CD4-positive, alpha-beta T cell treated with Interleukin-4 for 1 hour (primary cell): ENCODE measurements at regions not wholly inside any gene's neighbourhood (a gene's known extent, or its start where the extent isn't known, plus 50 kb on each side); places are given as distances from the start of the nearest gene placed in this dataset.
A peak's percentile ranks its signal among the peaks of the same experiment; 100 is the strongest.

Experiments
- DNase-seq, 2 donors: peaks; one replicate each; pipeline ENCODE4 v3.0.0-alpha.2; 2020 to 2022

DNA sequence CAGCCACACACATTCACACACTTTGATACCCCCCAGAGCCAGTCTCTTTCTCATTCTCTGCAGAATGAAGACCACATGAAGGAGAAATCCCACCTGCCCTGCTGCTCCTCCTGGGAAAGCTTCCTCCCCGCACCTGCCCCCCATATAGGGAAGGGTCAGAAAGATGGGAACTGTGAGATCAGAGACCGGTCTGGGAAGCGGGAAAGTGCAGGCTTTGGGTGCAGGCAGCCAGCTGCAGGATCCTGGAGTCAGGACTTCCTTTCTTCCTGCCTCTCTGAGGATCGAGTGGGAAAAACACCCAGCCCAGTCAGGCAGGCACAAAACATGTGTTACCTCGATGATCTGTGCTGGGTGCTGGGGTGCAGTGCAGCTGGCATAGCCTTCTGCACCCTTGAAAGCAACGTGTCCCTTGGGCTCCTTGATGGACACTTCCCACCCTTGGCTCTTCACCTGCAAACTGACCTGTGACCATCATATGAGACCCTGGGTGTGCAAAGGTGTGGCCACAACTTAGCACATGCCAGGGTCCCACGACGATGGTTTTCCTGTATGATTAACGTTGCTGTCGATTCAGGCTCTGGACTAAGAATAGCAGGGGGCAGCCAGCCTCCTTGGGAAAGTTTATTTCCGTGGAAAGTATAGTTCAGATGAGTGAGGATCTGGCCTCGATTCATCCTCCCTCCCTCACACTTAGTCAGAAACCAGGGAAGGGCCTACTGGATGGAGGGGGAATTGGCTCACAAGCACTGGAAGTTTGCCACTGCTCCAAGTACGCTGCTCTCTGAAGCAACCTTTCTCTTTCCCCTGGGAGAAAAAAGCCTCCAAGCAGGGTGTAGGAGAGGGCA is 105.4 kb upstream of the MED13L start:
- DNase-seq, result no peak

- no peak for DNase-seq
Observed at GRCh38 chr12:116384175-116384574, 106.7 kb upstream of the MED13L start.

DNA sequence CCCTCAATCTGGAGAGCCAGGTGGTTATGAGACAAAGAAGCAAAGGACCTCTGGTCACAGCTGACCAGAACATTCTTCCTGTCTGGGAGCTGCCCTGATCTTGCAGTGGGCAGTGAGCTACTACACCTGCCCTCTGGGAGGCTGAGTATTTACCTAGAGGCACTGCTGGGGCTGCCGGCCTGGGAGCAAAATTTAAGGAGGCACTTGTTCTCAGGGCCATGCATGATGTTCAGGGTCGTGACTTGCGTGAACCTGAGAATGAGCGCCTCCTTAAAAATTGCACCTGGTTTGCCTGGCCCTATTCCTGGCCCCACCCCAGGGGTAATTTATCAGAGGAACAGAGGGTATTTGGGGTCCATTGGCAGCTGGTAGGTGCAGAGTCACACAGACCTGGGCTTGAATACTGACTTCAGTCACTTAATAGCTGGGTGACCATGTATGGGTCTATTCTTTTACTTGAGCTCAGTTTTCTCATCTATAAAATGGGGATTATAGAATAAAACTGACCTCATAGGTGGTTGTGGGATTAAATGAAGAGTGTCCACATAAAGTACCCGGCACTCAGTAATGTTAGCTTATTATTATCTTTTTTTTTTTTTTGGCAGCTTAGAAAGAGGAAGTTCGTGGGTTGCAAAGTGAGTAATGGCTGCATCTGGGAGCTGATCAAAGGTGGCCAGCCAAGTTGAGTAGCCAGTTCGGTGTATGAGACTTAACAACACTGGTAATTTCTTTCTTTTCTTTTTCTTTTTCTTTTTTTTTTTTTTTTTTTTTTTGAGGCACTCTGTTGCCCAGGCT is 107.4 kb upstream of the MED13L start:
- DNase-seq, result peak in 1 of 2 donors; percentile 38

DNA sequence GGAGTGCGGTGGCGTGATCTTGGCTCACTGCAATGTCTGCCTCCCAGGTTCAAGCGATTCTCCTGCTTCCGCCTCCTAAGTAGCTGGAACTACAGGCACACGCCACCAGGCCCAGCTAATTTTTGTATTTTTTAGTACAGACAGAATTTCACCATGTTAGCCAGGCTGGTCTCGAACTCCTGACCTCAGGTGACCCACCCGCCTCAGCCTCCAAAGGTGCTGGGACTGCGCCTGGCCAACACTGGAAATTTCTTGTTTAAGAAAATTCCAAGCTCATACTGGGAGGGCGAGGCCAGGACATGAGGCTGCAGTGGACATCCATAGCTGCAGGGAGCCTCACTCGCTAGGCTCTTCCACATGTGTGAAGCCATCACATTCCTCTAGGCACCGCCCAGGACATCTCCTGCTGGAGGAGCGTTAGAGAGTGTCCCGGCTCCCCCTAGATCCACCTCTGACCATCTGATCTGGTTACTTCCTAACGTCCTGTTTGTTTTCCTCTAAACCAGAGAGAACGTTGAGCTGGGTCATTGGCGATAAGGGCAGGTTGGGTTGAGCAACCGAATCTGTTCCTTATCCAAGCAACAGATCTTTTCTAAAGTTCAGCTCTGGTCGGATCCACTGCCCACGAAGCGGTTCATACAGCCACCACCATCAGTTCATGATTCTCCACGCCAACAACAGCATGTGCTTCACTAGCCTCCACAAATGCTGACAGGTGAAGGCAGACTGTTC is 108.2 kb upstream of the MED13L start:
- DNase-seq, result no peak

GRCh38 chr12:116389326-116389725 is 111.8 kb upstream of the MED13L start:
- DNase-seq, result no peak

DNA sequence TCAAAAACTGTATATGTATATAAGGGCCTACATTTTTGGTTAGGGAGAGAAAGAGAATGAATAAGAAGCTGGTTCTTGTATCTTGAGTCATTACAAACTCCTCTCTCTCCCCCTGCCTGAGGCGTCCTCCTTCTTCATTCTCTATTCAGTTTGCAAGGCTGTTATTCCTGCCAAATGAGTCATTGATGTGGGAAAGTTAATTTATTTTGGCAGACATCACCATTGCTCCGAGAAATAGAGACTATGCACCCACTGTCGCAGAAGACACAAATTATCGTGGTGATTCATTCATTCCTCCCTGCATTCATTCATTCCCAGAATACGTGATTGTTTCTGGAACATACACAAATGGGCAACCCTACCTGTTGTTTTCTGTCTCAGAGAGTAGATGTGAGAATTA is 112.5 kb upstream of the MED13L start:
- no peak for DNase-seq

- DNase-seq, result no peak
Observed at GRCh38 chr12:116390401-116391335, 113.2 kb upstream of the MED13L start.

GRCh38 chr12:116391501-116391900 is 114.0 kb upstream of the MED13L start:
- DNase-seq, result no peak

GRCh38 chr12:116392061-116392460 is 114.6 kb upstream of the MED13L start:
- no peak for DNase-seq

- no peak for DNase-seq
Observed at GRCh38 chr12:116393255-116393654, 115.8 kb upstream of the MED13L start.

GRCh38 chr12:116393859-116394650 is 116.6 kb upstream of the MED13L start:
- DNase-seq, result no peak

- DNase-seq, result no peak
Observed at GRCh38 chr12:116395396-116395795, 117.9 kb upstream of the MED13L start.

GRCh38 chr12:116397148-116397547 is 119.7 kb upstream of the MED13L start:
- no peak for DNase-seq

- no peak for DNase-seq
Observed at GRCh38 chr12:116398193-116398592, 120.7 kb upstream of the MED13L start.

DNA sequence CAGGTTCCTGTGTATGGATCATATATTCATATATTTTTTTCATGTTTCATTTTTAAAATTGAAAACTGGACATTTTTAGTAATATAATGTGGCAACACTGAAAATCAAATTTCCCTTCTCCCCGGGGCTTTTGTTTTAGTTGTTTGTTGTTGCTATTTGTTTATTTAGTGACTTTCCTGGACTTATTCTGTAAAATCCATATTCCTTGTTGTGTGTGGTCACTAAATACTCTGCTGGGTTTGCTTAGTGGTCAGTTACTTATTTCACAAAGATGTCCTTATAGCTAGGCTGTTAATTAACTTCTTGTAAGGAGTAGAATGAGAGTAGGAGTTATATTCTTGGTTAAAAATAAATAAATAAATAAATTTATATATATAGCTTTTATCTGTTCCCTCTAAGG is 121.6 kb upstream of the MED13L start:
- no peak for DNase-seq

DNA sequence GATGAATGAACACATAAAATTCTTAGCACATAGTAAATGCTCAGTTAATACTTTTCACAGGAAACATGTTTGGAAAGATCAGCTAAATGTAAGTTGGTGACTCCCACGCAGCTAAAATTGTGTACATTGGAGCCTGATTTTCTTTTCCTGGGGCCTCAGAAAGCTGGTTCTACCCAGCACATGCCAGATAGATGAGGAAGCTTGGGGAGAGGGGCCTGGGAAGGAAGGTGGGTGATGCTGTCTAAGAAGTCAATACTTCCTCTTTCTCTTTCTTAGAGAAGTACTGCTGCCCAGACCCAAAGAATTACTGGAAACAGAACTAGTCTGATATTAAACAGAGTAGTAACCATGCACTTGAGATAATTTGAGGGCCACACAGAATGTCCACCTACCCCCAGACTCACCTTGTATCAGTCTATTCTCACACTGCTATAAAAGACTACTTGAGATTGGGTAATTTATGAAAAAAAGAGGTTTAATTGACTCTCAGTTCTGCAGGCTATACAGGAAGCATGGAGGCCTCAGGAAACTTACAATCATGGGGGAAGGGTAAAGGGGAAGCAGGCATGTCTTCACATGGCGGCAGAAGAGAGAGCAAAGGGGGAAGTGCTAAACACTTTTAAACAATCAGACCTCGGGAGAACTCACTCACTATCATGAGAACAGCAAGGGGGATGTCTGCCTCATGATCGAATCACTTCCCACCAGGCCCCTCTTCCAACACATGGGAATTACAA is 123.3 kb upstream of the MED13L start:
- peak; percentile 14 to 38 for DNase-seq

- no peak for DNase-seq
Observed at GRCh38 chr12:116401565-116401964, 124.1 kb upstream of the MED13L start.

GRCh38 chr12:116402163-116402939 is 124.9 kb upstream of the MED13L start:
- no peak for DNase-seq

DNA sequence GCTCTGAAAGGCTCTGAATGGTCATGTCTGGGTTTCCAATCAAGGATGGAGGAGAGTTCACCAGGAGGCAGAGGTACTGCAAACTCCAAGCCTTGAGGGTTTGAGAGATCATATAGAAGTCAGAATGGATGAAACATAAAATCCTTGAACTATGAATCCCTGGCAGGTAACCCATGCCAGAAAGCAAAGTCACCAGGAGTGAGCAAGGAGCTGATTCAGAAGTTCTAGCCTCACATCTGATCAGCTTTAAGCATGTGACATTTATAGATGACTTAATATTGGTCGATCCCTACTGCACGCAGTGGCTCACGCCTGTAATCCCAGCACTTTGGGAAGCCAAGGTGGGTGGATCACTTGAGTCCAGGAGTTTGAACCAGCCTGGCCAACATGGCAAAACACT is 126.1 kb upstream of the MED13L start:
- DNase-seq, result no peak

DNA sequence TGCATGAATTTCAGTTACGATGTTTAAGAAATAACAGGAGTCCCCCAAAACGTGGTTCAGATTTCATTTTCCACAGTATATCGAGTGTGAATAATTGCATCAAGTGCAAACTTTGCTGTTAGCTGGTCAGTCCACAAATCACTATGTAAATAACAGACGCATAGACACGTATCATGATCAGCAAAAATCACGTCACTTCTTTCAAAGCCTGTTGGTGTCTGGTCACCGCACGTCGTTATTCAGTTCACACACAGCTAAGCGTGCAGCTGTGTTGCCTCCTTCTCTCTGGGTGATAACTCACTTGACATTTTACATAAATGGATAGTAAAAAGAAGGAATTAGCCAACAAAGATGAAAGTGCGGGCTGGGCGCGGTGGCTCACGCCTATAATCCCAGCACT is 126.8 kb upstream of the MED13L start:
- no peak for DNase-seq
